NCI-H128 (cell line): ENCODE measurements at regions not wholly inside any gene's neighbourhood (a gene's known extent, or its start where the extent isn't known, plus 50 kb on each side); places are given as distances from the start of the nearest gene placed in this dataset.

ENCODE experiments used
- DNase-seq: peaks from one replicate; lab custom pipeline; 2025; ENCODE audit not compliant: unreplicated experiment; lab: John Stamatoyannopoulos, UW

GRCh38 chr15:93459396-93459795 is 370.4 kb upstream of the RGMA start:
- DNase-seq: no peak

- no peak for DNase-seq
These were observed 369.6 kb upstream of the RGMA start for GRCh38 chr15:93458597-93458996.

DNA sequence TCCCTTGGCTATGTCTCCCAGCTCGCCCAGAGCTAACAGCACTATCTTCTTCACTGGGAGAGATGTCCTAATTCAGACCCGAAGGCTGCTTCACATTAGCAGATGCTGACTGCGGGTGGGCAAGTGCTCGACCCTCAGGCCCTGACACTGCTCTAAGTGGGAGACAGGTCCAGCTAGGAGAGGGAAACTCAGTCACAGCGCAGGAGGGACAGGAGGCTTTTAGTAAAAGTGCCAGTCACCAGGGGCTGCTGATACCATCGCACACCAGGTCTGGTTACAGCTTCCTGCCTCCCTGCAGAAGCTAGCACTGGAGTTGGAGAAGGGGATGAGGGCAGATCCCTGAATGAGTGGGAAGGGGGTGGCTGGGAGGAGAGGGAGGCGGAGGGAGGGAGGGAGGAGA is 365.8 kb upstream of the RGMA start:
- no peak for DNase-seq

DNA sequence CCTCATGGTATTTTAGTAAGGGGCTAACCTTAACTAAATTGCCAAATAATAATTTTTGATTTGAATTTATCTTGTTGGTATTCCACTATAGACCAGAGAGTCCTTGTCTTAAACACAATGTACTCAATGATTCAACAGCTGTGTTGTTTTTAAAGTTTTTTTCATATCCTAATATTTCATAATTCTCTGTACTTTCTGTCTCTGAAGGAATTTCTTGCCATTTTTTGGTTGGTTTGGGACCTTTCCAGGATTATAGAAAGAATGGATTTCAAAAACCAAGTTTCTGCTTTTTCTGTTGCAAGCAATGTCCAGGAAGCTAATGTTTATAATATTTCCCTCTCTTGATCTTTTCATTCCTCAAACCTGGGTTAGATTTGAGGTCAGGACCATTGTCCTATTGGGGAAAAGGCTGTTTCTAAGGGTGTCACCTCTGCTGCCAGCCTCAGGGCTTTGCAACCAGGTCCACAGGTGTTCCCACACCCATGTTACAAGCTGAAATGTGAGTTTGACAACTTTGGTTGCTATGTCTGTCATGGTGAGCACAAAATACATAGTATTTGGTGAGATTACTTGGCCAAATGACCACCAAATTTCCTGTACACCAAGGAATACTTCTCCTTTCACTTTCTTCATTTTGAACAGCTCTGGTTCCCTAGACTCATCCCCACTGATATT is 363.7 kb upstream of the RGMA start:
- DNase-seq: no peak

GRCh38 chr15:93451822-93452221 is 362.8 kb upstream of the RGMA start:
- DNase-seq: no peak

GRCh38 chr15:93451265-93451664 is 362.3 kb upstream of the RGMA start:
- no peak for DNase-seq

- no peak for DNase-seq
These were observed 360.8 kb upstream of the RGMA start for GRCh38 chr15:93449798-93450197.

DNA sequence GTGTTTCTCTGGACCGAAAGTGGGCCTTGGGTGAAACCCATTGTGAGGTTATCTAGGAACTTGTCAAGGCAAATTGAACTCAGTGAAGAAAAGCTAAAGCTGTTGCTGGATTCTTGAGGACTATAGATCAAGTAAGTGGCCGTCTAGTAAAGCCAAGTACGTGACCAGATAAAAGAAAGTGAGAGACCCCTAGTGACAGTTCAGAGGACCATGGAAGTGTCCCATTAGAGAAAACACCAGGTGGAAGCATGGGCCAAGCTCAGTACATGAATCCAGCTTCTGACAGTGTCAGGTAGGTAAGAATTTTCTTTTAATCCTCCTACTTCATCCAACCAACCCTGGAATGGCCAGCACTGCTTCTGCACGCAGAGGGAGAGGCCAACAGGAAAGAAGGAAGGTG is 349.3 kb upstream of the RGMA start:
- DNase-seq: no peak

- DNase-seq: no peak
These were observed 343.5 kb upstream of the RGMA start for GRCh38 chr15:93432474-93432873.

GRCh38 chr15:93428807-93429351 is 339.9 kb upstream of the RGMA start:
- no peak for DNase-seq

- DNase-seq: no peak
These were observed 339.1 kb upstream of the RGMA start for GRCh38 chr15:93428150-93428549.

DNA sequence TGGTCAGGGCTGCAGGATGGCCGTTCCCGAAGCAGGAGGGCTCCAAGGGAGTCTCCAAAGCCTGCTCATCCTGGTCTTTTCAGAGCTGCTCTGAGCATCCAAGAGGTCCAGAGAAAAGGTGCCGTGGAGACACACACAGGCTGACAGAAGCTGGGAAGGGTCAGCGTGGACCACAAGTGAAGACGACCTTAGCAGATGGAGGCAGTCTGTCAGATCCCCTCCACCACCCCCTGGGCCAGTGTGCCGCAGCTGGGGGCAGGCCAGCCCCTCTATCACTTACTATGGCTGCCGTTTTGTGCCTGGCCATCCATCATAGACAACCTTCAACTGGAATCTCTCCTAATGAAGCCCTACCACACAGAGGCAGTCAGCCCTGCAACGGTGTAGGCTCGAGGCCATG is 335.1 kb upstream of the RGMA start:
- no peak for DNase-seq

DNA sequence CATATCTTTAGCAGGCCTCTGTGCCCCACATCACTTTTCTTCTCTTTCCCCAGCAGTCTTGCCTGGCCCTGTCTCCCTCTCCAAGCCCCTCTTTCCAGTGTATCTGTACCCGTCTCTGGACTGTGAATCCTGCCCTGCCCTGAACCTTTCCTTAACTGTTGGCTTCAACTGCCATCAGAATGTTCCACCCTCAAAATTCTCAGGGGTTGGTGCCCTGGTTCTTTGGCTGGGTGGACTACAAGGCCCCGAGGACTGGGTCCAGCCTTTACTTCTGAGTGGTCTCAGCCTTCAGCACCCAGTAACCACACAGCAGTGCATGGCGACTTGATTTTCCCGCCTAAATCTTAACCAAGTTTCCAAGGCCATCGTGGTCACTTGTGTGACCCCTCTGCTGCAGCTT is 333.5 kb upstream of the RGMA start:
- no peak for DNase-seq

GRCh38 chr15:93420477-93420876 is 331.5 kb upstream of the RGMA start:
- no peak for DNase-seq

GRCh38 chr15:93420050-93420452 is 331.0 kb upstream of the RGMA start:
- DNase-seq: no peak

GRCh38 chr15:93418566-93418965 is 329.6 kb upstream of the RGMA start:
- no peak for DNase-seq

- no peak for DNase-seq
These were observed 328.6 kb upstream of the RGMA start for GRCh38 chr15:93417631-93418030.

- no peak for DNase-seq
These were observed 328.1 kb upstream of the RGMA start for GRCh38 chr15:93417156-93417555.

DNA sequence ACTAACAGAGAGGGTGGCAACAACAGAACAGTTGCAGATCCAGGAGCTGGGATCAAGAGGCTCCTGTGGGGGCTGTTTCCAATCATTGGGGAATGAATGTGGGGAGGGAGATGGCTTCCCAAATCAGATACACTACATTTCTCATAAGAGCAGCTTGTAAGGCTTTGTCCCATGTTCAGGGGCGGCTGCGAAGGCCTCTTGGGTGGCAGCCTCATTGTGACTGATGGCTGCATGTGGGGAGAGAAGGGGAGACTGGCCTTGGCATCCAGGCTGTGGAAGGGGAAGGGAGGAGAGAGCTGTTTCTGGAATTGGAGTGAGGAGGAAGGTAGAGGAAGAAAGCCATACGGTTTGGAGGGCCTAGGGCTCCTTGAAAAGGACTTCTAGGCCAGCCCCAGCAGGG is 326.6 kb upstream of the RGMA start:
- no peak for DNase-seq

DNA sequence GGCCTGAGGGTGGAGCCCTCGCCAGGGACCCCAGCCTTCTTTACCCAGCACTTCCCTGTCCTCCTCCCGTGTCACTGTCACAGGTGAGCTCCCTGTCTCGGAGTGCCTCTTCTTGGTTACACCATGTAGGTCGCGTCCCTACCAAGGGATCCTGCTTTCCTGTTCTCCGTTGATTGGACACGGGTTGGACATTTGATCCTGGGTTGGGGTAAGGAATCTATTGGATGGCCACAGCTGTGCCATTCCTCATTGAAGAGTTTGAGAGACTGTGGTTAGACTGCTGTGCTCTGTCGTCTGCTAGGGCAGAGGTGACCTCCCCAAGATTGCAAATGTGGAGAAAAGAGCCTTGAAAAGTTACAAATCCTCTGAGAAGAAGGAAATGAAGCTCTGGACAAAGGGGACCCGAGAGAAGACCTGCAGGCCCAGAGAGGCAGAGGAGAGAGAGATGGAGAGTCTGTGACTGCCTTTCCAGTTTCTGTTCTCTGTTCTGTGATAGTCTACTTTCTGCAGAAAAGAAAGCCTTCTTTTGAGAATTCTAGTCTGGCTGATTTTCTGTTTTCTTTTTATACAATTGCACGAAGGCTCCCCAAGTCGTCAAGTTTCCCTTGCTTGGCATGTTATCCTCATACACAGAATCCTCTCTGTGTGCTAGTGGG is 325.7 kb upstream of the RGMA start:
- DNase-seq: no peak

GRCh38 chr15:93413745-93414144 is 324.7 kb upstream of the RGMA start:
- no peak for DNase-seq

GRCh38 chr15:93399121-93399520 is 310.1 kb upstream of the RGMA start:
- DNase-seq: no peak

GRCh38 chr15:93389211-93389610 is 300.2 kb upstream of the RGMA start:
- no peak for DNase-seq
